Progenitor cell of endocrine pancreas (in vitro differentiated cells): ENCODE measurements at regions not wholly inside any gene's neighbourhood (a gene's known extent, or its start where the extent isn't known, plus 50 kb on each side); places are given as distances from the start of the nearest gene placed in this dataset.

Experiments used
- DNase-seq: peaks from one replicate; pipeline ENCODE4 v3.0.0; 2021; ENCODE audit warnings: low spot score; ENCODE audit not compliant: unreplicated experiment
- H3K27ac Mint-ChIP-seq: 2 replicates; pipeline ENCODE4 v1.8.0; 2021; ENCODE audit warnings: mild to moderate bottlenecking, moderate library complexity, mixed read lengths
- H3K27me3 Mint-ChIP-seq: 2 replicates; pipeline ENCODE4 v1.8.0; 2021; ENCODE audit warnings: mixed read lengths
- H3K36me3 Mint-ChIP-seq: 2 replicates; pipeline ENCODE4 v1.8.0; 2022; ENCODE audit warnings: mixed read lengths; ENCODE audit not compliant: insufficient read depth
- H3K4me1 Mint-ChIP-seq: 2 replicates; pipeline ENCODE4 v1.8.0; 2021; ENCODE audit warnings: low read depth, mixed read lengths
- H3K4me3 Mint-ChIP-seq: 2 replicates; pipeline ENCODE4 v1.8.0; 2021; ENCODE audit warnings: low read depth, mild to moderate bottlenecking, moderate library complexity, mixed read lengths
- H3K9me3 Mint-ChIP-seq: 2 replicates; pipeline ENCODE4 v1.8.0; 2021; ENCODE audit warnings: low read depth, mixed read lengths
- TF ChIP-seq, protein P1 (sequence below): fragments of 200-600 bp; sonication (generic); IDR thresholded peaks from one replicate; pipeline ENCODE4 v1.5.0; 2021; ENCODE audit warnings: antibody characterized with exemption, mild to moderate bottlenecking; ENCODE audit not compliant: unreplicated experiment

DNA sequence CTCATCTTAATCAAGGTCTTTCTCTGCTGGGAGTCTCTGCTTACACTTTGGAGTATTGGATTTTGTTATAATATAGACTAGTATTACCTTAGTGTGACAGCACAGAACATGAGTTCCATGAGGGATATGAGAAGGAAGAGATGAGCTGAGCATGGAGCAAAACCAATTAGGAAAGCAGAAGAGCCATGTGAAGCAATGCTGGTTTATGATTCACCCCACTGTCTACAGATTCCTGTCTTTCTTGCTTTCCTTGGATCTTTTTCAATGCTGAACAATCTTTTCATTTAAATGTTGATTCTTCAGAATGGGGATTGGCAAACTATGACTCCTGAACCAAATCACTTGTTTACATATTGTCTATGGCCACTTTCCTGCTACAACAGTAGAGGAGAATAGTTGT, 70.4 kb upstream of the KITLG start:
- Mint-ChIP-seq H3K27me3 (no peaks in the 10 kb centered on the region), H3K36me3 (no peaks in the 10 kb centered on the region), H3K4me3 (no peak overlapping the region), H3K4me1 (no peaks in the 10 kb centered on the region), H3K9me3 (peaks cover 8% of the 10 kb centered on the region), H3K27ac (no peak overlapping the region)
- no peak for DNase-seq
- TF ChIP-seq, protein P1, sequence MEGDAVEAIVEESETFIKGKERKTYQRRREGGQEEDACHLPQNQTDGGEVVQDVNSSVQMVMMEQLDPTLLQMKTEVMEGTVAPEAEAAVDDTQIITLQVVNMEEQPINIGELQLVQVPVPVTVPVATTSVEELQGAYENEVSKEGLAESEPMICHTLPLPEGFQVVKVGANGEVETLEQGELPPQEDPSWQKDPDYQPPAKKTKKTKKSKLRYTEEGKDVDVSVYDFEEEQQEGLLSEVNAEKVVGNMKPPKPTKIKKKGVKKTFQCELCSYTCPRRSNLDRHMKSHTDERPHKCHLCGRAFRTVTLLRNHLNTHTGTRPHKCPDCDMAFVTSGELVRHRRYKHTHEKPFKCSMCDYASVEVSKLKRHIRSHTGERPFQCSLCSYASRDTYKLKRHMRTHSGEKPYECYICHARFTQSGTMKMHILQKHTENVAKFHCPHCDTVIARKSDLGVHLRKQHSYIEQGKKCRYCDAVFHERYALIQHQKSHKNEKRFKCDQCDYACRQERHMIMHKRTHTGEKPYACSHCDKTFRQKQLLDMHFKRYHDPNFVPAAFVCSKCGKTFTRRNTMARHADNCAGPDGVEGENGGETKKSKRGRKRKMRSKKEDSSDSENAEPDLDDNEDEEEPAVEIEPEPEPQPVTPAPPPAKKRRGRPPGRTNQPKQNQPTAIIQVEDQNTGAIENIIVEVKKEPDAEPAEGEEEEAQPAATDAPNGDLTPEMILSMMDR = no peak

DNA sequence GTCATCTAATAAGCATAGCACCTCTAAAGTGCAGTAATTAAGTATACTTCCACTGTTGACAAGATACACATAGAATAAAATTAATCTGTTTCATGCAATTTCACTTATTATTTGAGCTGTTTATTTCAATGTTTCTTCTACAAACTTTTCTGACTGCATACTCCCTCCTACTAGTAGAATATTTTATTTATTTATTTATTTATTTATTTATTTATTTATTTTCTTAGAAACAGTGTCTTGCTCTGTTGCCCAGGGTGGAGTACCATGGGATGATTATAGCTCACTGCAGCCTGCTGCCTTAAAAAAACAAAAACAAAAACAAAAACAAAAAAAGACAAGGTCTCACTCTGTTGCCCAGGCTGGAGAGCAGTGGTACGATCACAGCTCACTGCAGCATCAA, 68.4 kb upstream of the KITLG start:
- DNase-seq = no peak
- no peak overlapping the region for H3K27ac Mint-ChIP-seq
- H3K9me3 Mint-ChIP-seq = peaks cover 1% of the 10 kb centered on the region
- H3K36me3 Mint-ChIP-seq = no peaks in the 10 kb centered on the region
- no peak overlapping the region for H3K4me3 Mint-ChIP-seq
- no peaks in the 10 kb centered on the region for H3K4me1 Mint-ChIP-seq
- TF ChIP-seq, protein P1 = no peak
- H3K27me3 Mint-ChIP-seq = peaks cover 12% of the 10 kb centered on the region

DNA sequence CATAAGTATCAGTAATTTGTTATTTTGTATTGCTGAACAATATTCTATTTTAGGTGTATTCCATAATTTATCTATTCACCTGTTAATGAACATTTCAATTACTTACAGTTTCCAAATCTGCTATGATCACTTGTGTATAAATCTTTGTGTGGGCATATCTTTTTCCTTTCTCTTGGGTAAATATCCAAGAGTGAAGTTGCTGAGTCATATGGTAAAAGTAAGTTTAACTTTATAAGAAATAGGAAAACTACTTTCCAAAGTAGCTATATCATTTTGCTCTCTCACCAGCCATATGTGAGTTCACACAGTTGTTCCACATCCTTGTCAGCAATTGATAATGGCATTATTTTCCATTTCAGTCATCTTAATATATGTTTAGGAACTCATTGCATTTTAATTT, 66.6 kb upstream of the KITLG start:
- H3K27me3 Mint-ChIP-seq = peaks cover 16% of the 10 kb centered on the region
- TF ChIP-seq, protein P1 = no peak
- H3K4me3 Mint-ChIP-seq = no peak overlapping the region
- H3K4me1 Mint-ChIP-seq = no peaks in the 10 kb centered on the region
- no peaks in the 10 kb centered on the region for H3K36me3 Mint-ChIP-seq
- no peaks in the 10 kb centered on the region for H3K9me3 Mint-ChIP-seq
- H3K27ac Mint-ChIP-seq = no peak overlapping the region
- no peak for DNase-seq

DNA sequence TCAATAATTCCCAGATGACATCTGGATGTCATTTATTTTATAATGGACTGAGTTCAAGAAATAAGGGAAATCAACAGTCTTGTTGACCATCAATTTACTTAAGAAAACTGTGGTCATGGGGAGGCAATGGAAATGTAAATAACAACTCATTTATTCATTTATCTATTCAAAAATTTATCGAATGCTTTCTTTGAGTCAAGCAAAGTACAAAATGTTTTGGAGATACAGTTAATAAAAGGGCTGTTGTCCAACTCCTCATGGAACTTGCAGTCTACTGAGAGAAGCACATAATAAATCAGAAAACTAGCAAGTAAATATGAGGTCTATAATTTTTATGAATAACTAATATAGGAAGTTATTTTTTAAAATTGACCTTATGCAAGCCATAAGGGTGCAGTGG, 65.5 kb upstream of the KITLG start:
- no peak for DNase-seq
- H3K4me3 Mint-ChIP-seq = no peak overlapping the region
- peaks cover 25% of the 10 kb centered on the region for H3K27me3 Mint-ChIP-seq
- no peak overlapping the region for H3K27ac Mint-ChIP-seq
- H3K4me1 Mint-ChIP-seq = no peaks in the 10 kb centered on the region
- no peaks in the 10 kb centered on the region for H3K9me3 Mint-ChIP-seq
- H3K36me3 Mint-ChIP-seq = no peaks in the 10 kb centered on the region
- TF ChIP-seq, protein P1 = no peak

DNA sequence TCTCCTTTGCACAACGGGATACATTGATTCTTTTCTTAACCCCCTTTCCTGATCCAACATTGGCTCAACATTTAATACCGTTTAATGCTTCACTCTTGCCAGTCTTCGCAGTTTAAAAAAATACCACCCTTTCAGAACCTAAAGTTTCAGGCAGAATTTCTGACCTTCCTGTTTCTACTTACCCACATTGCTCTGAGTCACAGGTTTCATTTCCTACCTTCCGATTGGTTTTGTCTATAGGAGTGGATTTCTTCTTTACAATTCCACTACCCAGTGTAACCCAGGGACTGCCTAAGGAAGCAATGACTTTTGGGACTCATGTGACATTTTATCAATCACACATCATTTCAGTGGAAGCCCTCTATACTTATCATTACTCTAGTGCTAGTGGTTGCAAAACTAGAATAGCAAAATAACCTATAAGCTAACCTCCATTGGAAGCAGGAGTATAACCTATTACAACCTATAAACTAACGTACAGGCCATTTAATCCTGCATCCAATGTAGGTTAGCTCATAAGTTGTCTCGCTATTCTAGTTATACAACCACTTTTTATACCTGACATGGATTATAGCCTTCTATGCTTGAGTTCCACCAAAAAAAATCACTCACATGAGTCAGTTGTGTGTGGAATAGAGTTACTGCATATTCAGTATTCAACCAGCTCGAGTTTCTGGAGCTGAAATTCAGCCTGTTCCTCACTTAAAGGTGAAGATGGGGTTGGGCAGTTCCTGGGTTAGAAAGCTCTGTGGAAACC, 64.9 kb upstream of the KITLG start:
- no peak for DNase-seq
- no peak overlapping the region for H3K4me3 Mint-ChIP-seq
- TF ChIP-seq, protein P1 = no peak
- H3K27ac Mint-ChIP-seq = no peak overlapping the region
- no peaks in the 10 kb centered on the region for H3K9me3 Mint-ChIP-seq
- no peaks in the 10 kb centered on the region for H3K4me1 Mint-ChIP-seq
- peaks cover 26% of the 10 kb centered on the region for H3K27me3 Mint-ChIP-seq
- H3K36me3 Mint-ChIP-seq = no peaks in the 10 kb centered on the region
